Astrocyte of the hippocampus (primary cell): ENCODE measurements at regions not wholly inside any gene's neighbourhood (a gene's known extent, or its start where the extent isn't known, plus 50 kb on each side); places are given as distances from the start of the nearest gene placed in this dataset.
"Not testable (repeated sequence)": the region's sequence is repeated elsewhere in the genome, so short reads cannot be mapped to it uniquely, and the experiment has no call there.

Source experiments
- DNase-seq: peaks from one replicate; pipeline ENCODE4 v3.0.0; 2011; ENCODE audit warnings: low read depth, low spot score

DNA sequence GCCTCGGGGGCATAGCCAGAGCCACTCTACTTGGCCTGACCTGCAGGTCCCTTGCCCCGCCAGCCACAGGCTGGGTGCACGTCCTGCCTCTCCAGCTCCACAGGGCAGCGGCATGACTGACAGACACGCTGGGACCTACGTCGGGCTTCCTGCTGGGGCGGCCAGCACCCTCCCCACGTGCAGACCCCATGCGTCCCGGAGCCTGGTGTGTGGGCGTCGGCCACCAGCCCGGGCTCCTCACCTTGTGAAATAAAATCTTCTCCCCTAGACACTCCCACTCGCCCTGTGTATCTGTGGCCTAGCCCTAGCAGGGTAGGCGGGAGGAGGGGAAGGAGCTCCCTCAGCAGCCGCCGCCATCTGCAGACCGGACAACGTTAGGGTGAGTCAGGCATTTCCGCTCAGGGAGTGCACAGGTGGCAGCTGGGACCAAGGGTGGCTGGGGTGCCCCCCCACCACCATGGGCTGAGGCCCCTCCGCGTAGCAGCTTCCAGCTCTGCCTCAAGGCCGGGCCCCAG is 119.5 kb downstream of the IGLL1 start:
- not testable (repeated sequence) for DNase-seq

GRCh38 chr22:23459645-23460516 is 120.2 kb downstream of the IGLL1 start:
- DNase-seq, result not testable (repeated sequence)

- DNase-seq, result no peak
Measured at GRCh38 chr22:23458663-23459541, 121.2 kb downstream of the IGLL1 start.

DNA sequence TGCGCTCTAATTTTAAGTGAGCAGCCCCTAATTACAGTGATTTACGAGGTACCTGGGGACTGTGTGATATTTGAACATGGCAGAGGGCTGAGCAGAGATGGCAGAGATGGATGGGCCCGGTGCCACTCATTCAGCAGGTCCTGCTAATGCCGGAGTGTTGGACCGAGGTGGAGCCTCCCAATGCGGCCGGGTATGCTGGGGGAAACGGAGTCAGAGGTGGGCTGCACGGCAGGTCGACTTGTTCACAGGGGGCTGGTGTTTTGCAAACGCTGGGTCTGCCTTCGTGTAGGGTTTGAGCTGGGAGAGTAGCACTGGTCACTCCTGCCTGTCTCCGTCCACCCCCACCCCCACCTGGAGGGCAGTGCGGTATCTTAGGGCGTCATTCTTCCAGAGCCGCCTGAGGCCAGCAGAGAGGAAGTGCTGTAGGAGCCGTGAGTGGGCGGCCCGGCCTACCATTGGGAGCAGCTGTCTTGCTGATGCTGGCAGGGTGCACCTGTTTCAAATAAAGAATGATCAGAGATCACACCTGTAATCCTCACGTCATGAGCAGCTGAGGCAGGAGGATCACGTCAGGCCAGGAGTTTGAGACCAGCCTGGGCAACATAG is 122.6 kb downstream of the IGLL1 start:
- DNase-seq, result no peak

DNA sequence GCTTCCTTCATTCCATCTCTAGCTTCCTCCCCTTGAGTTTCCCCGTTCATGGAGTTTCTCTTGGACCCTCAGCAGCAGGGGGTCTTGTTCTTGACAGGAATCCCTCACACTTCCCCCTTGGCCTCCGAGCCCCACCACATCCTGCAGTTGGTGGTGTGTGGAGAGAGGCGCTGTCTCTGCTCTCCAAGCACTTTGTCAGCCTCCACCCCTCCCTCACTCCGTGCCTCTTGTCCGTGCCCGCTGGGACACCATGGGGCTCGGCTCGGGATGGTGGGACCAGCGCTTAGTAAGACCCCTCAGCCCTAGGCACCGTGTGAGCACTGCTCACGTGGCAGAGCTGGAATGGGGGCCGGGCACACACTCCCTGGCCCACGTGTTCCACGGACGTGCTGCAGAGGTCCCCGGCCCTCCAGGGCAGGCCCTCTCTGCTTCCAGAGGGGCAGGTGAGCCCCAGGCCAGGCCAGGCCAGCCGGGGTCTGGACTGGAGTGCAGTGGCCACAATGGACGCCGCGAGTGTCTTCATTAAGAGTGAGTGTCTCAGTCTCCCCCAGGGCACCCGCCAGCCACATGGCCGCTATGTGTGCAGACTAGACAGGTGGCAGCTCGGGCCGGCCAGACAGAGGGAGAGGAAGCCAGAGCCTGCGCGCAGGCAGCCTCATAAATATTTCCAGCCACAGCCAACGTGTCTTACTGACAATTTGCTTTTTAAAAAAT is 123.3 kb downstream of the IGLL1 start:
- DNase-seq, result not testable (repeated sequence)

GRCh38 chr22:23454345-23454744 is 125.7 kb downstream of the IGLL1 start:
- DNase-seq, result not testable (repeated sequence)

DNA sequence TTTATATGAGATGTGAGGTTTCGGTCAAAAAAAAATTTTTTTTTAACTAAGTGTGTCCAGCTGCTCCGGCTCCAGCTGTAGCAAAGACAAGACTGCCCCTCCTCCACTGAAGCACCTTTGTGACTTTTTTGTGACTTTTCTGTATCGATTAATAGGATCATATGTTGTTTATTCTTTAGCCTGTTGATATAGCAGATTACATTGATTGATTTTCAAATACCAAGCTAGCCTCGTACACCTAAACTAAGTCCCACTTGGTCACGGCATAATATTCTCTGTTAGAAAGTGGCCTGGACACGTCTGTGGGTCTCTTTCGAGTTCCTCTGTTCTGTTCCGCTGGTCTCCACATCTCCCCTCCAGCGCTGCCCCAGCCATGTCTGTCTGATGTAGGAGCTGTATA is 126.8 kb downstream of the IGLL1 start:
- DNase-seq, result no peak

DNA sequence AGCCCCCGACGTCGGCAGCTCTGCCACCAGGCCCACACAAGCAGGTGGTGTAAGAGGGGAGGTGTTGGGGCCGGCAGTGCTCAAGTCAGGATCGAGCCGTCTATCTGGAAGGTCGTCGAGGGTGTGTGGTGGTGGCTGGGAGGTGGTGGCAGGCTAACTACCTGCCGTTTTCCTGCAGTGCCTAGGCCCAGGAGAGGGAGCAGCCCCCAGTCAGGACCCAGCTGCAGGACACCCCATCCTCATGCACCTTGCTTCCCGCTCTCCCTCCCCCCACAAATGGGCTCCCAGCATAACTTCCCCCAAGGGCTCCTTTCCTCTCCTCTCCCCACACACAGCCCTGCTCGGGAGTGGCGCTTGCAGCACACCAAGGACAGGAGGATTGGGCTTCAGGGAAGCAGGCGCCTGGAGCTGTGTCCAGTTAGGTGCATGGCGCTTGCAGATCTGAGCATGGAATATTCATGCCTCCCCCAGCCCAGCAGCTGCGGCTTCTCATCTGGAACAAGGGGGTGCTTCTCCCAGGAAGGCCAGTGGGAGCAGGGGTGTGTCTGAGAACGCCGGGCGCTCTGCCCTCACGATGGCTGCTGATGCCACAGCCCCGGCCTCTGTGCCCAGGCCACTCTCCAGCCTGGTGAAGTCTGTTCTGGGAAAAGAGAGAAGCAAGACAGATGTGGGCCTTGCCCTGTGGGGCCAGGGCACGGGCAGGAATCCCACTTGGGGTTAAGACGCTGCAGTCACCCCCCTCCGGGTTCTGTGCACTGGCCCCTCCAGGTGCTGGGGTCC is 127.7 kb downstream of the IGLL1 start:
- DNase-seq, result no peak

GRCh38 chr22:23451452-23452230 is 128.4 kb downstream of the IGLL1 start:
- DNase-seq, result not testable (repeated sequence)

DNA sequence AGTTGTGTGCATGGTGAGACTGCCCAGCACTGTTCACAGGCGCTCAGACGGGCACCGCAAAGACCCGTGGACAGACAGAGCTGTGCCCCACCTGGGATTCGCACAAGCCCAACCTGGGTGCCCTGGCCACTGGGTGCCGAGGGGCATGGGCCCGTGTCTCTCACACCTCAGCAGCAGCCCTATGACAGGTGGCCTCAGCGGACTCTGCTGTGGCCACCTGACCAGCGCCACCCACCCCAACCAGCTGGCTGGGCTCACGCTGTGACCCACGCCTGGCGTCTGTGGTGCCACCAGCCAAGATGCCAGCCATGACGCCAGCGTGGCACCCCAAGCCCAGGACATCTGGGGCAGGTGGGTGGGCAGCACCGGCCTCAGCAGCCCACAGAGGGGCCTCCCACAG is 129.3 kb downstream of the IGLL1 start:
- DNase-seq, result not testable (repeated sequence)

DNA sequence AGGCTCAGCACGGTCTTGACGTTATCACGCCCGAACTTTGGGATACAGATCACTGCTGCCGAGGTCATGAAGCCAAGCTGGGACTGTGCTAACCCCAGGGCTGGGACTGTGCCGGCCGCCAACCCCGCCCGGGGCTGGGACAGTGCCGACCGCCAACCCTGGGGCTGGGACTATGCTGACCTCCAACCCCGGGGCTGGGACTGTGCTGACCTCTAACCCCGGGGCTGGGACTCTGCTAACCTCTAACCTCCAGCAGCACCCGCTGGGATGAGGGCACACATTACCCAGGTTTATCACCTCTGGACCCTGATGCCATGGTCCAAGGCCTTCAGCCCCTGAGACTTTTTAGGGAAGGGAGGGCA is 129.7 kb downstream of the IGLL1 start:
- no peak for DNase-seq

DNA sequence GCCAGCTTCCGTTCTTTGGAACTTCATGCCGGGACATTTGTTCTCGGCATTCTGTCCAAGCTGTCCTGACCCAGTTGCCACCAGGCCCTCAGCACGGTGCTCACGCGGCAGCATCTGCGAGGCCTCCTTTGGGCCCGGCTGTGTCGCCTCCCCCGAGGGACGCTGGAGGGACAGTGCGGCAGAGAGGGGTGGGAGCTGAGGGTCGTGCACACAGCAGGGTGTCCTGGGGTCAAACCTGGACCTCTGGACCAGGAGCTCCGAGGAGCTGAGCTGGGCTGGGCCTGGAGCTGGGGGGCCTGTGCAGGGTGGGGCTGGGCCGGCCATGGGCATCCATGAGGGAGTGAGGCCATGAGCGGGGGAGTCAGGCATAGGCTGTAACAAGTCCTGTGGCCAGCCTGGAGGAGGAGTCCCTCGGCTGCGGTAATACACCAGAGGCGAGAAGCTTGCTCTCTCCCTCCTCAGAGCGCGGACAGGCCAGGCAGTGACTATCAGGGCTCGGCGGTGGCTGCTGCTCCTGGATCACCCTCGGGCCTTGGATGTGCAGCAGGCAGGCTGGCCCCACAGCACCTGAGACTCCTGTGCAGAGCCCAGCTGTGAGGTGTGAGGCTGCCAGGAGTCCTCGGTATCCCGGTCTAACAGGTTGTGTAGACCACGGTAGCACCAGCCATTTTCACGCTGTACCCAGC is 130.2 kb downstream of the IGLL1 start:
- DNase-seq, result not testable (repeated sequence)

DNA sequence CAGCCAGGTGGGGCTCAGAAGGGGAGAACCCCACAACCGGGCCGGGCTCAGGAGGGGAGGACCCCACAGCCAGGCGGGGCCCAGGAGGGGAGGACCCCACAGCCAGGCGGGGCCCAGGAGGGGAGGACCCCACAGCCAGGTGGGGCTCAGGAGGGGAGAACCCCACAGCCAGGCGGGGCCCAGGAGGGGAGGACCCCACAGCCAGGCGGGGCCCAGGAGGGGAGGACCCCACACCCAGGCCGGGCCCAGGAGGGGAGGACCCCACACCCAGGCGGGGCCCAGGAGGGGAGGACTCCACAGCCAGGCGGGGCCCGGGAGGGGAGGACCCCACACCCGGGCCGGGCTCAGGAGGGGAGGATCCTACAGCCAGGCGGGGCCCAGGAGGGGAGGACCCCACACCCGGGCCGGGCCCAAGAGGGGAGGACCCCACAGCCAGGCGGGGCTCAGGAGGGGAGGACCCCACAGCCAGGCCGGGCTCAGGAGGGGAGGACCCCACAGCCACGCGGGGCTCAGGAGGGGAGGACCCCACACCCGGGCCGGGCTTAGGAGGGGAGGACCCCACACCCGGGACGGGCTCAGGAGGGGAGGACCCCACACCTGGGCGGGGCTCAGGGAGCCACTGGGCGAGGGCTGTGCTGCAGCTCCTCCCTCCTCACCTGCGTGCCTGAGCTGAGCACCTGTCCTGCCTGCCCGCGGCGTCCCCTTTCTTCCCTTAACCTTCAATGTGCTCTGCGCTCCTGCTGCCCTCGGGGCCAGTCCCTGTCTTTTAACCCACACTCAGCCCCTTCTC is 131.4 kb downstream of the IGLL1 start:
- DNase-seq, result not testable (repeated sequence)

GRCh38 chr22:23446796-23447350 is 133.2 kb downstream of the IGLL1 start:
- DNase-seq, result no peak

- DNase-seq, result not testable (repeated sequence)
Measured at GRCh38 chr22:23446194-23446593, 133.9 kb downstream of the IGLL1 start.

DNA sequence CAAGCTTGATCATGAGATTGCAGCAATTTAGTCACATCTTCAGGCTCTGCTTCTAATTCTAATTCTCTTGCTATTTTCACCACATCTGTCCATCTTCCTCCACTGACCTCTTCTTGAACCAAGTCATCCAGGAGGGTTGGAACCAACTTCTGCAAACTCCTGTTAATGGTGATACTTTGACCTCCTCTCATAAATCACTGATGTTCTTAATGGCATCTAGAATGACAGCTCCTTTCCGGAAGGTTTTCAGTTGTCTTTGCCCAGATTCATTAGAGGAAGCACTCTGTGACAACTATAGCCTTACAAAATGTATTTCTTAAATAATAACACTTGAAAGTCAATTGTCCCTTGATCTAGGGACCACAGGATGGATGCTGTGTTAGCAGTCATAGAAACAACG is 136.2 kb downstream of the IGLL1 start:
- DNase-seq, result not testable (repeated sequence)

DNA sequence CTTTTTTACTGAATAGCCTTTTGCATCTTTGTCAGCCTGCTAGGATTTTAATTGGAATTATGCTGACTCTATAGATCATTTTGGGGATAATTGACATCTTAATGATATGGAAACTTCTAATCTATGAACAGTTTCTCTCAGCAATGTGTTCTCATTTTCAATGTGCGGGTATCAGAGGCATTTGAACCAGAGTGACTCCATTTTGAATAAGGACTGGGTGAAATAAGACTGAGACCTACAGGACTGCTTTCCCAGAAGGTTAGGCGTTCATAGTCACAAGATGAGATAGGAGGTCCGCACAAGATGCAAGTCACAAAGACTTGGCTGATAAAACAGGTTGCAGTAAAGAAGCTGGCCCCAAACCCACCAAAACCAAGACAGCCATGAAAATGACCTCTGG is 140.5 kb downstream of the IGLL1 start:
- not testable (repeated sequence) for DNase-seq

DNA sequence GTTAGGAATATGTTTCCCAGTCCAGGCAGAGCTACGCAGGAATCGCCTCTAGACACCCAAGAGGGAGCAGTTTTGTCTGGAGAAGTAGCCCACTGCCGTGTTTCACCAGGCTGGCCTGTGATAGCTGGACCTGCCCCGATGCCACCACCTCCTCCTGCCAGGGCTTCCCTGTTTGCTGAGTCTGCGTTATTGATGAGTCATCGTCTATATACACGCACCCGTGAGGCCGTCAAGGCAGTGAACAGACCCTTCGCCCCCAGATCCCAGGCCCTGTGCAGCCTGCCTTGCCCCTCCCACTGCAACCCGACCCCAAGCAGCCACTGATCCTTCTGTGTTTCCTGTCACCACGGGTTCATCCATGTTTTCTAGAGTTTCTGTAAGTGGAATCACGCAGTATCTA is 141.9 kb downstream of the IGLL1 start:
- DNase-seq, result no peak
